GM12892 (cell line): ENCODE measurements at regions not wholly inside any gene's neighbourhood (a gene's known extent, or its start where the extent isn't known, plus 50 kb on each side); places are given as distances from the start of the nearest gene placed in this dataset.

Experiments
- POLR2A ChIP-seq: IDR thresholded peaks from 2 replicates; pipeline ENCODE4 v1.6.1; 2011; ENCODE audit warnings: low read depth, low read length, control low read depth
- TAF1 ChIP-seq: IDR thresholded peaks from 2 replicates; pipeline ENCODE4 v1.6.1; 2011; ENCODE audit warnings: low read depth, mild to moderate bottlenecking, control low read depth, low read length, borderline replicate concordance

GRCh38 chr2:60333264-60333663 lies 220.2 kb downstream of the BCL11A start:
- TF ChIP-seq POLR2A = no peak
- TF ChIP-seq TAF1 = no peak
